ENCODE measurements at regions not wholly inside any gene's neighbourhood (a gene's known extent, or its start where the extent isn't known, plus 50 kb on each side); places are given as distances from the start of the nearest gene placed in this dataset.

GRCh38 chr11:69355959-69356702 is 62.2 kb downstream of the MYEOV start:
- TF ChIP-seq CTCF (IDR thresholded peaks at IDR 0.05; ENCODE audit: borderline replicate concordance, extremely low read depth, insufficient read depth) = no peak
- Histone ChIP-seq H3K27me3 (ENCODE audit: control insufficient read depth, insufficient read depth, low read length) (no peaks in the 10 kb centered on the region), H3K4me3 (ENCODE audit: low read length in 3 of 3) (no peak overlapping the region), H3K27ac (ENCODE audit: low read depth in 2 of 2, low read length in 2 of 2) (no peak overlapping the region), H3K9me3 (ENCODE audit: control insufficient read depth in 2 of 3, insufficient read depth in 1 of 3, low read length in 3 of 3) (peaks cover 0 to 5% (median 0%) of the 10 kb centered on the region in 3 donors), H3K4me1 (ENCODE audit: control insufficient read depth in 2 of 3, insufficient read depth in 2 of 3, low read depth in 1 of 3, low read length in 3 of 3) (no peaks in the 10 kb centered on the region), H3K9ac (ENCODE audit: low read length in 3 of 3) (no peak overlapping the region), H3K36me3 (ENCODE audit: control insufficient read depth in 2 of 3, insufficient read depth in 3 of 3, low read length in 3 of 3) (no peaks in the 10 kb centered on the region)
- FAIRE-seq (no peak), DNase-seq (no peak)
- intact Hi-C loops (cut with DNase I) = no loop called here

GRCh38 chr11:69356703-69357457 is 62.9 kb downstream of the MYEOV start:
- Histone ChIP-seq H3K9ac (ENCODE audit: low read length in 3 of 3) (no peak overlapping the region), H3K36me3 (ENCODE audit: control insufficient read depth in 2 of 3, insufficient read depth in 3 of 3, low read length in 3 of 3) (no peaks in the 10 kb centered on the region), H3K9me3 (ENCODE audit: control insufficient read depth in 2 of 3, insufficient read depth in 1 of 3, low read length in 3 of 3) (peaks cover 0 to 5% (median 0%) of the 10 kb centered on the region in 3 donors), H3K27ac (ENCODE audit: low read depth in 2 of 2, low read length in 2 of 2) (no peak overlapping the region), H3K4me1 (ENCODE audit: control insufficient read depth in 2 of 3, insufficient read depth in 2 of 3, low read depth in 1 of 3, low read length in 3 of 3) (no peaks in the 10 kb centered on the region), H3K4me3 (ENCODE audit: low read length in 3 of 3) (no peak overlapping the region), H3K27me3 (ENCODE audit: control insufficient read depth, insufficient read depth, low read length) (no peaks in the 10 kb centered on the region)
- peak in 2 of 5 donors; percentile 23 to 28 for DNase-seq
- intact Hi-C loops (cut with DNase I) = no loop called here
- no peak for FAIRE-seq
- TF ChIP-seq CTCF (IDR thresholded peaks at IDR 0.05; ENCODE audit: borderline replicate concordance, extremely low read depth, insufficient read depth) = no peak

GRCh38 chr11:69357458-69358397 is 63.8 kb downstream of the MYEOV start:
- H3K9me3 ChIP-seq (ENCODE audit: control insufficient read depth in 2 of 3, insufficient read depth in 1 of 3, low read length in 3 of 3) = peaks cover 0 to 5% (median 0%) of the 10 kb centered on the region in 3 donors
- H3K4me3 ChIP-seq (ENCODE audit: low read length in 3 of 3) = no peak overlapping the region
- DNase-seq = peak in 2 of 5 donors; percentile 5 to 30
- FAIRE-seq = no peak
- H3K4me1 ChIP-seq (ENCODE audit: control insufficient read depth in 2 of 3, insufficient read depth in 2 of 3, low read depth in 1 of 3, low read length in 3 of 3) = no peaks in the 10 kb centered on the region
- H3K36me3 ChIP-seq (ENCODE audit: control insufficient read depth in 2 of 3, insufficient read depth in 3 of 3, low read length in 3 of 3) = no peaks in the 10 kb centered on the region
- no peak for TF ChIP-seq CTCF (IDR thresholded peaks at IDR 0.05; ENCODE audit: borderline replicate concordance, extremely low read depth, insufficient read depth)
- H3K27me3 ChIP-seq (ENCODE audit: control insufficient read depth, insufficient read depth, low read length) = no peaks in the 10 kb centered on the region
- no peak overlapping the region for H3K27ac ChIP-seq (ENCODE audit: low read depth in 2 of 2, low read length in 2 of 2)
- intact Hi-C loops (cut with DNase I) = no loop called here
- no peak overlapping the region for H3K9ac ChIP-seq (ENCODE audit: low read length in 3 of 3)
